Right atrium auricular region (tissue), 2 donors: ENCODE measurements at regions not wholly inside any gene's neighbourhood (a gene's known extent, or its start where the extent isn't known, plus 50 kb on each side); places are given as distances from the start of the nearest gene placed in this dataset.

Experiments used
- DNase-seq: peaks from one replicate; pipeline ENCODE4 v3.0.0-alpha.2; 2019; ENCODE audit warnings: low spot score
- H3K27ac ChIP-seq, 2 donors: fragments of 200-600 bp; sonication (generic); 1 replicate in 1 of 2; 2 replicates in 1 of 2; pipeline ENCODE4 v1.5.1; 2016 to 2019
- H3K27me3 ChIP-seq, 2 donors: fragments of 200-600 bp; sonication (generic); one replicate each; pipeline versions ENCODE4 v1.5.1 to v1.6.0; 2017 to 2019
- H3K36me3 ChIP-seq: fragments of 200-600 bp; sonication (generic); one replicate; pipeline ENCODE4 v1.5.1; 2016
- H3K4me1 ChIP-seq, 2 donors: fragments of 200-600 bp; sonication (generic); one replicate each; pipeline versions ENCODE4 v1.5.1 to v1.6.0; 2017 to 2019
- H3K4me3 ChIP-seq, 2 donors: fragments of 200-600 bp; sonication (generic); 1 replicate in 1 of 2; 2 replicates in 1 of 2; pipeline ENCODE4 v1.5.1; 2017 to 2019; ENCODE audit warnings: mild to moderate bottlenecking in 1 of 2, moderate library complexity in 1 of 2
- H3K9me3 ChIP-seq, 2 donors: fragments of 200-600 bp; sonication (generic); one replicate each; pipeline ENCODE4 v1.5.1; 2019
- TF ChIP-seq, protein P1 (sequence below), 2 donors: fragments of 200-600 bp; sonication (generic); IDR thresholded peaks; one replicate each; pipeline ENCODE4 v1.5.1; 2019; ENCODE audit warnings: antibody characterized with exemption in 2 of 2

DNA sequence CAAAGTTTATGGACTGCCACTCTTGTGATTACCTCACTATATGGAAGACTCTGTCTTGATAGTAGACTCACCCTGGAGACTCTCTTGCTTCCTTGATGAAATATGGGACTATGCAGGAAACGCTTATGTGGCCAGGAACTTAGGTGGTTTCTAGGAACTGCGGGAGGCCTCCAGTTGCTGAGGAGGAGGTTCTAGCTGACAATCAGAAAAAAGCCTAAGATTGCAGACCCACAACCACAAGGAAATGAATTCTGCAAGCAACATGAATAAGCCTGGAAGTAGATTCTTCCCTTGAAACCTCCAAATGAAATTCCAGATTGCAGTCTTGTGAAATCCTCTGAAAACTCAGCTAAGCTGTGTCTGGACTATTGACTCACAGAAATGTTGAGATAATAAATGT, 88.9 kb upstream of the COL11A1 start:
- Histone ChIP-seq H3K4me1 (no peaks in the 10 kb centered on the region), H3K27me3 (no peaks in the 10 kb centered on the region), H3K9me3 (no peaks in the 10 kb centered on the region), H3K4me3 (no peak overlapping the region), H3K27ac (no peak overlapping the region), H3K36me3 (no peaks in the 10 kb centered on the region)
- TF ChIP-seq, protein P1, sequence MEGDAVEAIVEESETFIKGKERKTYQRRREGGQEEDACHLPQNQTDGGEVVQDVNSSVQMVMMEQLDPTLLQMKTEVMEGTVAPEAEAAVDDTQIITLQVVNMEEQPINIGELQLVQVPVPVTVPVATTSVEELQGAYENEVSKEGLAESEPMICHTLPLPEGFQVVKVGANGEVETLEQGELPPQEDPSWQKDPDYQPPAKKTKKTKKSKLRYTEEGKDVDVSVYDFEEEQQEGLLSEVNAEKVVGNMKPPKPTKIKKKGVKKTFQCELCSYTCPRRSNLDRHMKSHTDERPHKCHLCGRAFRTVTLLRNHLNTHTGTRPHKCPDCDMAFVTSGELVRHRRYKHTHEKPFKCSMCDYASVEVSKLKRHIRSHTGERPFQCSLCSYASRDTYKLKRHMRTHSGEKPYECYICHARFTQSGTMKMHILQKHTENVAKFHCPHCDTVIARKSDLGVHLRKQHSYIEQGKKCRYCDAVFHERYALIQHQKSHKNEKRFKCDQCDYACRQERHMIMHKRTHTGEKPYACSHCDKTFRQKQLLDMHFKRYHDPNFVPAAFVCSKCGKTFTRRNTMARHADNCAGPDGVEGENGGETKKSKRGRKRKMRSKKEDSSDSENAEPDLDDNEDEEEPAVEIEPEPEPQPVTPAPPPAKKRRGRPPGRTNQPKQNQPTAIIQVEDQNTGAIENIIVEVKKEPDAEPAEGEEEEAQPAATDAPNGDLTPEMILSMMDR (IDR thresholded peaks at IDR 0.05) = no peak
- DNase-seq = no peak

DNA sequence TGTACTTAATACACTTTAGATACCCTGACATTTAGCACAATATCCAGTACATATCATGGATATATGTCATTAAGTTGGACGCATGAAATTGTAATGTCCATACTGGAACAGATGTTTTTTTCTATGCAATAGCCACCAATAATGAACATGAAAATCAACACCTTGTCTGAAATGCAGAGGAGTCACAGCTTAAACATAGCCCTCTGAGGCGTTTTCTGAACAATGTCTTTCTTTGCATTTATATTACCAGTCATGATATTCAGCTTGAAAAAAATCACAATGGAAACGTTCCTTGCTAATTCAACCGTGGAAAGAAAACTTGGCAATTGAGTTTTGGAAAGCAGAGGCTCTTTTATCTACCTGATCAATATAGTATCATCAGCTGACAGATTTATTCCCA, 86.7 kb upstream of the COL11A1 start:
- Histone ChIP-seq H3K27me3 (no peaks in the 10 kb centered on the region), H3K4me3 (no peak overlapping the region), H3K36me3 (no peaks in the 10 kb centered on the region), H3K9me3 (no peaks in the 10 kb centered on the region), H3K4me1 (no peaks in the 10 kb centered on the region), H3K27ac (no peak overlapping the region)
- TF ChIP-seq, protein P1 (IDR thresholded peaks at IDR 0.05) = no peak
- no peak for DNase-seq

DNA sequence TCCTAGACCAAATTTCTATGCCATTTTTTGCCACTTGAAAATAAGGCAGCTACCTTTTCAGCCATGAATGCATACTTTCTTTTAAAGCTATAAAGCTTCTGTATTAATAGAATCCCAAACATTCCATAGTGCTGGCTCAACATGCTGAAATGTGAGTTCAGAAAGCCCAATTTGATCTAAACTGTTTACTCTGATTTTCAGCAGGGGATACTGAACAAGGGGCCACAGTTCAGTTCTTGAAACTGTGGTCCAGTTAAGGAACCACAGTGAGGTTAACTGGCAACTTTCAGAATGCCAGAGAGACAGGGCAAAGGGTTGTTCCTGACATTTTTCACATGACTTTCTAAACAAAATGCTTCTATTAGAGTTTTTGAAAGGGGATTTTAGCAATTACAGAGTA, 85.7 kb upstream of the COL11A1 start:
- Histone ChIP-seq H3K4me3 (no peak overlapping the region), H3K27ac (no peak overlapping the region), H3K36me3 (no peaks in the 10 kb centered on the region), H3K9me3 (no peaks in the 10 kb centered on the region), H3K4me1 (no peaks in the 10 kb centered on the region), H3K27me3 (no peaks in the 10 kb centered on the region)
- no peak for DNase-seq
- TF ChIP-seq, protein P1 (IDR thresholded peaks at IDR 0.05) = no peak

DNA sequence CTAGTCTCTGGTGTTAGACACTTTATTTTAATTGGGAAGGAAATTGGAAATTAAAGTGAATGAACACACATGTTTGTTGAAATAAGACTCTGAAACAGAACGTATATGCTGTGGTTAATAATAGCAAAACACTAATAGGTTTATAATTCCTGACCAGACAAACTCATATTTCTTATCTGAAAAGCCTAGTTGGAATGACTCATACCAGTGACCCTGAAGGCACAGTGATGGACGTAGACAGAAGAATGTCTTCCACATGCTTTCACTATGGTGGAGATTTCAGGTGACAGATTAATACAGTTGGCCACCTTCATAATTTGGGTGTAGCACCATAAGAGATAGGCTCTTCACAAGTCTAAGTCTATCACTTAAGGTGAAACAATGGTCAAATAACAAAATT, 83.0 kb upstream of the COL11A1 start:
- Histone ChIP-seq H3K27me3 (no peaks in the 10 kb centered on the region), H3K9me3 (no peaks in the 10 kb centered on the region), H3K4me1 (no peaks in the 10 kb centered on the region), H3K36me3 (no peaks in the 10 kb centered on the region), H3K27ac (no peak overlapping the region), H3K4me3 (no peak overlapping the region)
- TF ChIP-seq, protein P1 (IDR thresholded peaks at IDR 0.05) = no peak
- DNase-seq = no peak

DNA sequence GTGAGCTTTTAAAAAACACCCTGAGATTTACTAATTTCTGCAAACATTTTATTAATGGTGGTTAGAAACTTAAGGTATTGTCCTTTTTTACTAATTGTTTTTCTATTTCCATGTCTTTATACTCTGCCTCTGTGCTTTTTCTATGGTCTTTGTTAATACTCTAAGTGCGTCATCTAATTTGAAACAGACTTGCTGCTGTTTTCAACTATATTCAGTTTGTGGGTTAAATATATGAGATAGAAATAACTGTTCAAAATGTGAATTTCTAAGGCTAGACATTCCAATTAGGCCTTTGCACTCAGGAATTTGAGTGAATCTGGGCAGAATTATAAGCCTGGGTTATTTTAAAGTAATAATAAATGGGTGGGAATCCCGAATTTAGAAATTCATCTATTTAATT, 82.4 kb upstream of the COL11A1 start:
- no peak overlapping the region for H3K4me3 ChIP-seq
- H3K4me1 ChIP-seq = no peaks in the 10 kb centered on the region
- no peak overlapping the region for H3K27ac ChIP-seq
- DNase-seq = no peak
- H3K9me3 ChIP-seq = no peaks in the 10 kb centered on the region
- no peaks in the 10 kb centered on the region for H3K27me3 ChIP-seq
- H3K36me3 ChIP-seq = no peaks in the 10 kb centered on the region
- TF ChIP-seq, protein P1 (IDR thresholded peaks at IDR 0.05) = no peak

DNA sequence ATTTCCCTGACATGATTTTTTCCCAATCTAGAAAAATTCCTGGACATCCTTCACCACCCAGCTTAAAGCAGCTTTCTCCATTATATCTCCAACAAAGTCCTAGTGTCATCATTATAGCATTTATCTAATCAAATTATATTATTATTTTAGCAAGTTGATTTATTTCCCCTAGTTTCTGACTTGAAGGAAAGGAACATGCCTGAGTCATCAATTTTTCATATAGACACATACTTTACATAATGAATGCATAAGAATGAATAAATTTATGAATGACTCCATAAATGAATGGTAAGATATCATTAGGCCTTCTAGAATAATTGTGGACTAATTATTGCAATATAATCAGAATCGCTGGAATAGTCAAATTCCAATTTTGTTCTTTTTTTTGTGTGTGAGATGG, 79.4 kb upstream of the COL11A1 start:
- TF ChIP-seq, protein P1 (IDR thresholded peaks at IDR 0.05) = no peak
- H3K4me1 ChIP-seq = no peaks in the 10 kb centered on the region
- H3K4me3 ChIP-seq = no peak overlapping the region
- no peaks in the 10 kb centered on the region for H3K27me3 ChIP-seq
- H3K27ac ChIP-seq = no peak overlapping the region
- H3K9me3 ChIP-seq = no peaks in the 10 kb centered on the region
- H3K36me3 ChIP-seq = no peaks in the 10 kb centered on the region
- no peak for DNase-seq
